ENCODE measurements at regions not wholly inside any gene's neighbourhood (a gene's known extent, or its start where the extent isn't known, plus 50 kb on each side); places are given as distances from the start of the nearest gene placed in this dataset.

- no TSS peak for BruUV-seq (replicated peaks)
- ATAC-seq (no peak), DNase-seq (ENCODE audit: low read depth, low spot score) (no peak)
- Histone ChIP-seq H3K4me3 (ENCODE audit: low read depth in 2 of 2, low read length in 2 of 2) (no peak overlapping the region), H3K27ac (ENCODE audit: low read length) (no peak overlapping the region), H3K36me3 (ENCODE audit: control insufficient read depth, insufficient read depth, low read length) (no peaks in the 10 kb centered on the region; the same call in 1 of the 2 replicates), H3K4me1 (ENCODE audit: control insufficient read depth, insufficient read depth, low read length) (no peaks in the 10 kb centered on the region), H3K9me3 (ENCODE audit: control insufficient read depth, insufficient read depth, low read depth, low read length) (no peaks in the 10 kb centered on the region), H3K27me3 (ENCODE audit: control insufficient read depth, insufficient read depth, low read length) (no peaks in the 10 kb centered on the region)
- ChIA-PET POLR2A (no interaction called here), CTCF (no interaction called here)
- TF ChIP-seq POLR2AphosphoS5 (IDR thresholded peaks at IDR 0.05; ENCODE audit: low read depth, low read length), result no peak
- TF ChIP-seq REST (IDR thresholded peaks at IDR 0.05; ENCODE audit: insufficient read depth in 1 of 2, low read depth in 2 of 2, low read length in 1 of 2), result no peak
- TF ChIP-seq TCF7L2 (IDR thresholded peaks at IDR 0.05; ENCODE audit: low read depth, low read length), result no peak
- TF ChIP-seq CTCF (IDR thresholded peaks at IDR 0.05), result no peak
- TF ChIP-seq SIN3A (IDR thresholded peaks at IDR 0.05; ENCODE audit: borderline replicate concordance, insufficient read depth, low read depth, low read length), result no peak
- intact Hi-C loops (cut with micrococcal nuclease; ENCODE audit: unreplicated experiment) (no loop called here), in situ Hi-C loops (cut with HindIII; ENCODE audit: low pct_unique_long_range_greater_than_20kb, low sequenced_read_pairs) (no loop called here)
Measured at GRCh38 chr4:188262464-188262863, 123.2 kb downstream of the TRIML1 start.

DNA sequence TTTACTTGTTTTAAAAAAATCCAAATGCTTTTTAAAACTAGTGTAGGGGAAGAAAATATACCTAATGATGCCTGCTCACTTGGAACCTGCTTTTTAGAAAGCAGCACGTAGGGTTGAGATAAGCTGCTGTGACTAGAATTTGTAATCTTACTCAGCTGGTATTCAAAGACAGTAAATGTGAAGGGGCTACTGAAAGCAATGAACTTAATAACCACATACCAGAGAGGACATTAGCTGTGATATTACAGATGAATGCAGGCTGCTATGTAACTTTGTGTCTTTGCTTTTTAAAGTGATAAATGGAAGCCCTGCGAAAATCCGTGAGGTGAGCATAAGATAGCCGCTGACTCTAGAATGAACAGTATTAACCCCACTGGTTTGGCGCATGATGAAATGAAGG lies 124.1 kb downstream of the TRIML1 start:
- in situ Hi-C loops (cut with HindIII; ENCODE audit: low pct_unique_long_range_greater_than_20kb, low sequenced_read_pairs) (no loop called here), intact Hi-C loops (cut with micrococcal nuclease; ENCODE audit: unreplicated experiment) (no loop called here)
- Histone ChIP-seq H3K36me3 (ENCODE audit: control insufficient read depth, insufficient read depth, low read length) (no peaks in the 10 kb centered on the region; the same call in 1 of the 2 replicates), H3K27ac (ENCODE audit: low read length) (no peak overlapping the region), H3K4me3 (ENCODE audit: low read depth in 2 of 2, low read length in 2 of 2) (no peak overlapping the region), H3K9me3 (ENCODE audit: control insufficient read depth, insufficient read depth, low read depth, low read length) (no peaks in the 10 kb centered on the region), H3K4me1 (ENCODE audit: control insufficient read depth, insufficient read depth, low read length) (no peaks in the 10 kb centered on the region), H3K27me3 (ENCODE audit: control insufficient read depth, insufficient read depth, low read length) (no peaks in the 10 kb centered on the region)
- ATAC-seq, result no peak
- POLR2A ChIA-PET, result no interaction called here
- BruUV-seq (replicated peaks), result no TSS peak
- CTCF ChIA-PET, result no interaction called here
- TF ChIP-seq POLR2AphosphoS5 (IDR thresholded peaks at IDR 0.05; ENCODE audit: low read depth, low read length), result no peak
- TF ChIP-seq TCF7L2 (IDR thresholded peaks at IDR 0.05; ENCODE audit: low read depth, low read length), result no peak
- TF ChIP-seq SIN3A (IDR thresholded peaks at IDR 0.05; ENCODE audit: borderline replicate concordance, insufficient read depth, low read depth, low read length), result no peak
- TF ChIP-seq REST (IDR thresholded peaks at IDR 0.05; ENCODE audit: insufficient read depth in 1 of 2, low read depth in 2 of 2, low read length in 1 of 2), result no peak
- no peak for TF ChIP-seq CTCF (IDR thresholded peaks at IDR 0.05)
- no peak for DNase-seq (ENCODE audit: low read depth, low spot score)
